Lower lobe of right lung (tissue), 2 donors: ENCODE measurements at regions not wholly inside any gene's neighbourhood (a gene's known extent, or its start where the extent isn't known, plus 50 kb on each side); places are given as distances from the start of the nearest gene placed in this dataset.
A peak's percentile ranks its signal among the peaks of the same experiment; 100 is the strongest.

ENCODE experiments used
- ATAC-seq, 2 donors: fragments of 200-7000 bp; cut with Tn5 transposase; one replicate each; pipeline ENCODE4 v1.9.1; 2020 to 2022; ENCODE audit warnings: mild to moderate bottlenecking in 2 of 2, moderate library complexity in 2 of 2
- DNase-seq: peaks from one replicate; pipeline ENCODE4 v3.0.0-alpha.2; 2020
- H3K27ac ChIP-seq: fragments of 200-600 bp; one replicate; pipeline ENCODE4 v1.8.0; 2022
- H3K27me3 ChIP-seq: fragments of 200-600 bp; one replicate; pipeline ENCODE4 v1.8.0; 2022; ENCODE audit warnings: low read depth
- H3K36me3 ChIP-seq: fragments of 200-600 bp; one replicate; pipeline ENCODE4 v1.8.0; 2022; ENCODE audit warnings: mild to moderate bottlenecking
- H3K4me1 ChIP-seq: fragments of 200-600 bp; one replicate; pipeline ENCODE4 v1.8.0; 2022
- H3K4me3 ChIP-seq: fragments of 200-600 bp; one replicate; pipeline ENCODE4 v1.8.0; 2022; ENCODE audit warnings: mild to moderate bottlenecking
- H3K9me3 ChIP-seq: fragments of 200-600 bp; one replicate; pipeline ENCODE4 v1.8.0; 2022
- CTCF ChIP-seq: fragments of 200-600 bp; IDR thresholded peaks from one replicate; pipeline ENCODE4 v1.8.0; 2022; ENCODE audit warnings: antibody characterized with exemption, mild to moderate bottlenecking
- intact Hi-C: fragments of 100-400 bp; cut with DNase I; formaldehyde crosslinking; loops from one replicate; pipeline ENCODE4 v1.11.0; 2022
- donor health status: DM: no; HTN: yes; CAD: no; lungs with severe emphysema.

GRCh38 chr2:118190474-118190873 lies 102.2 kb downstream of the INSIG2 start:
- Histone ChIP-seq H3K27me3 (no peaks in the 10 kb centered on the region), H3K9me3 (no peaks in the 10 kb centered on the region), H3K4me1 (peaks cover 9% of the 10 kb centered on the region), H3K27ac (no peak overlapping the region), H3K36me3 (no peaks in the 10 kb centered on the region), H3K4me3 (no peak overlapping the region)
- no peak for TF ChIP-seq CTCF
- no peak for ATAC-seq
- no peak for DNase-seq
- intact Hi-C loops = no loop called here

GRCh38 chr2:118186858-118187254 lies 98.6 kb downstream of the INSIG2 start:
- H3K36me3 ChIP-seq = no peaks in the 10 kb centered on the region
- no peak for DNase-seq
- ATAC-seq = no peak
- peaks cover 14% of the 10 kb centered on the region for H3K4me1 ChIP-seq
- TF ChIP-seq CTCF = no peak
- peak overlapping the region; percentile 79 for H3K4me3 ChIP-seq
- H3K27me3 ChIP-seq = no peaks in the 10 kb centered on the region
- intact Hi-C loops = no loop called here
- no peaks in the 10 kb centered on the region for H3K9me3 ChIP-seq
- peak overlapping the region; percentile 79 for H3K27ac ChIP-seq

- DNase-seq = peak; percentile 90
- H3K27ac ChIP-seq = peak overlapping the region; percentile 79
- H3K4me3 ChIP-seq = peak overlapping the region; percentile 79
- no peaks in the 10 kb centered on the region for H3K9me3 ChIP-seq
- peak; percentile 95 to 98 for ATAC-seq
- H3K4me1 ChIP-seq = peaks cover 14% of the 10 kb centered on the region
- no peaks in the 10 kb centered on the region for H3K27me3 ChIP-seq
- no peaks in the 10 kb centered on the region for H3K36me3 ChIP-seq
- intact Hi-C loops = no loop called here
- no peak for TF ChIP-seq CTCF
These were observed 98.0 kb downstream of the INSIG2 start for GRCh38 chr2:118186110-118186857.

GRCh38 chr2:118185210-118186109 lies 97.2 kb downstream of the INSIG2 start:
- DNase-seq = peak; percentile 80
- no peaks in the 10 kb centered on the region for H3K27me3 ChIP-seq
- H3K9me3 ChIP-seq = no peaks in the 10 kb centered on the region
- peak overlapping the region; percentile 79 for H3K27ac ChIP-seq
- H3K4me1 ChIP-seq = peaks cover 14% of the 10 kb centered on the region
- intact Hi-C loops = no loop called here
- ATAC-seq = peak; percentile 90 to 91
- H3K4me3 ChIP-seq = peak overlapping the region; percentile 79
- H3K36me3 ChIP-seq = no peaks in the 10 kb centered on the region
- TF ChIP-seq CTCF = no peak

GRCh38 chr2:118183381-118183780 lies 95.1 kb downstream of the INSIG2 start:
- no peak for TF ChIP-seq CTCF
- ATAC-seq (no peak), DNase-seq (no peak)
- Histone ChIP-seq H3K27ac (no peak overlapping the region), H3K4me3 (no peak overlapping the region), H3K4me1 (peaks cover 14% of the 10 kb centered on the region), H3K9me3 (no peaks in the 10 kb centered on the region), H3K36me3 (no peaks in the 10 kb centered on the region), H3K27me3 (no peaks in the 10 kb centered on the region)
- intact Hi-C loops = no loop called here
